NCI-H2107 treated with DMSO at 0.1 percent for 48 hours (cell line): ENCODE measurements at regions not wholly inside any gene's neighbourhood (a gene's known extent, or its start where the extent isn't known, plus 50 kb on each side); places are given as distances from the start of the nearest gene placed in this dataset.
"Not testable (repeated sequence)": the region's sequence is repeated elsewhere in the genome, so short reads cannot be mapped to it uniquely, and the experiment has no call there.

Source experiments
- DNase-seq: peaks from one replicate; lab custom pipeline; 2025; ENCODE audit not compliant: unreplicated experiment; lab: John Stamatoyannopoulos, UW

DNA sequence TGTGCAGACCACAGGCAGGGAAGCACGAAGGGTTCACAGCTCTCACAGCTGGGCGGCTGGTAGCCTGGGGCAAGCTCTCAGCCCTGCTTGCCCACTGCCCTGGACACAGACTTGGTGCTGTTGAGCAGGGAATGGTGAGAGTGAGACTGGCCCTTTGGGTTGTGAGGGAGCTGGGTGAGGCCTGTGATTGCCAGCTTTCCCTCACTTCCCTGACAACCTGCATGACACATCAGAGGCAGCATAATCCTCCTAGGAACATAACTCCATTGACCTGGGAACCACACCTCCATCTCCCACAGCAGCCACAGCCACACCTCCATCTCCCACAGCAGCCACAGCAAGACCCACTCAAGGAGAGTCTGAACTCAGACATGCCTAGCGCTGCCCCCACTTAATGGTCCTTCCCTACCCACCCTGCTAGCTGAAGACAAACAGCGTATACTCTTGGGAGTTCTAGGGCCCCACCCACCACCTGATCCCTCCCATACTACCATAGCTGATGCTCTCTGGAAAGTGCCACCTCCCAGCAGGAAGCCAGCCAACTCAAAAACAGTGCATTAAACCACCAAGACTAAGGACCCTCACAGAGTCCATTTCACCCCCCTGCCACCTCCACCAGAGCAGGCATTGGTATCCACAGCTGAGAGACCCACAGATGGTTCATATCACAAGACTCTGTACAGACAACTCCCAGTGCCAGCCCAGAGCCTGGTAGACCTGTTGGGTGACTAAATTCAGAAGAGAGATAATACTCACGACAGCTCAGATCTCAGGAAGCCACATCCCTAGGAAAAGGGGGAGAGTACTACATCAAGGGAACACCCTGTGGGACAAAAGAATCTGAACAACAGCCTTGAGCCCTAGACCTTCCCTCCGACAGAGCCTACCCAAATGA, 60.2 kb upstream of the PRSS3 start:
- not testable (repeated sequence) for DNase-seq

DNA sequence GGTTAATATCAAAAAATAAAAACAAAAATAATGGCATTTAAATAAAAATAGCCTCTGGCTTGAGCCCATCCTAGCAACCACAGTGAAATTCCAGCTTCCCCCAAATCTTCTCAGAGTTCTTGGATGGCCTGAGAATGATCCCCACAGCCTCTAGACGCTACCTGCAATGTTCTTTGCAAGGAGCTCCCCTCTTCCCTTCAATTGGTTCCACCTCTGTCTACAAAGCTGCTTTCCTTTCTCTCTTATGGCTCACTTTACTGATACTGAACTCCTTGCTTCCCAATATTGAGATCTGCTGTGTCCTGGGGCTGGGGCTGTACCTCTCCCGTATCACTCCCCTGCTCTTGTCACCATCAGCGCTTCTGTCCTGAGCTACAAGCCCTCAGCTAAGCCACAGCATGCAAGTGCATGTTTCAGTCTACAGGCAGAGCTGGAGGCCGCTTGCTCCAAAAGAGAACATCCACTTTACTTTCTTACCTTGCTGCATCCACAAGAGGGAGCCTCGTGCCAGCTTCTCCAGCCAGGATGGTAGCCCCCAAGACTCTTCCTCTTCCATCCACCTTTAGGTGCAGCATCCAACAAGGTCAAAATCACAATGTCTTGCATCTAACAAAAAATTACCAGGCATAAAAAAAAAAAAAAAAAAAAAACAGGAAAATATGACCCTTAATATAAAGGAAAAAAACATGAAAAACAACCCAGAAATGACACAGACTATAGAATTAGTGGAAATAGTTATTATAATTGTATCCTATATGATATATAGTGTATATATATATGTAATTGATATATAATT, 57.4 kb upstream of the PRSS3 start:
- DNase-seq: no peak

- DNase-seq: no peak
Measured at GRCh38 chr9:33739398-33739797, 56.0 kb upstream of the PRSS3 start.

DNA sequence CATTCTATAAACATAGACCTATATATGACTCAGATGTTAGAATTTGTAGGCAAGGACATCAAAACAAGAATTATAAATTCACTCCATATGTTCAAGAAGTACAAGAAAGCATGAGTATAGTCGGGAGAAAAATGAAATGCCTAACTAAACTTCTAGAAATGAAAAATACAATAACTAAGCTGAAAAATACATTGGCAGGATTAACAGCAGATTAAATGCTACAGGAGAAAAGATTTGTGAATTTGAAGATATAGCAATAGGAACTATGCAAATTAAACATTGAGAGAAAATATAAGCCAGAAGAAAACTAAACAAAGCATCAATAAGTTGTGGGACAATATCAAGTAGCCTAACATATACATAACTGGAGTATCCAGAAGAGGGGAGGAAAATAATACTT, 55.3 kb upstream of the PRSS3 start:
- DNase-seq: no peak

DNA sequence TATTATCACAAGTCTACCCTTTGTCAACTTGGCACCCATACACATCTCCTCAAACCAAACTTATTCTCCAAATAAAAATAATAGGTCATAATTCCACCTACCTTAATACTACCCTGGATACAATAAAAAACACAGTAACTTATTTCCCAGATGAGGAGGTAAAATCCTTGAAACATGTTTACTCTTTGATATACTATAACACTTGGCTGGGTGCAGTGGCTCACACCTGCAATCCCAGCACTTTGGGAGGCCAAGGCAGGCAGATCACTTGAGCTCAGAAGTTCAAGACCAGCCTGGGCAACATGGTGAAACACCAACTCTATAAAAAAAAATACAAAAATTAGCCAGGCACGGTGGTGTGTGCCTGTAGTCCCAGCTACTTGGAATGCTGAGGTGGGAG, 54.4 kb upstream of the PRSS3 start:
- DNase-seq: not testable (repeated sequence)

DNA sequence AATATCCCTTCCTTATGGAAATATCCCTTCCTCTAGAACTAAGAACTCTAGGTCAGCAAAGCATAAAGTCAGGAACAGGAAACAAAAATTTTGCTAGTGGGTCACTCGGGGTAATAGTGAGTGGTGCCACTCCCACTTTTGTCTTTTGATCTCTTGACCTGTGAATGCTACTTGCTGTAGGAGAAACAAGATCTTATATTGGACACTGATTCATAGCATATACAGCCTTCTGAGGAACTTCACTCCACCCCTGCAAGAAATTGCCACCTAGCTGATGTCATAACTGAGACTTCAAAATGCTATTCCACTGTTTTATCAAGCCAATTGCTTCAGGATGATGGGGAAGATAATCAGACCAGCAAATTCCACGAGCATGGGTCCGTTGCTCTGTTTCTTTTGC, 53.3 kb upstream of the PRSS3 start:
- DNase-seq: no peak

DNA sequence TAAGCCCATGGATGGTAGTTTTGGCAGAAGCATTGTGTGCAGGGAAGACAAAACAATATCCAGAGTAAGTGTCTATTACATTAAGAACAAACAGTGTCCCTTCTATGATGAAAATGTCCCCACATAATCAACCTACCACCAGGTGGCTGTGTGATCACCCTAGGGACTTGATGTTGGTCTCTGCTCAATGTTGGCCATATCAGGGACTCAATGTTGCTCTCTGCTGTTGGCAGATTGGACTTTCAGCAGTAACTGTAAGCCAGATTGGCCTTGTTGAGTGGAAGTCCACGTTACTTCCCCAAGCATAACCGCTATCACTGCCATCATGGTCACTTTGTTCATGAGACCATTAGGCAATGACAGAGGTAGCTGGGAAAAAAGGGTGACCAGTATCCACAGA, 52.8 kb upstream of the PRSS3 start:
- no peak for DNase-seq
